Heart left ventricle (tissue), 13 donors: ENCODE measurements at regions not wholly inside any gene's neighbourhood (a gene's known extent, or its start where the extent isn't known, plus 50 kb on each side); places are given as distances from the start of the nearest gene placed in this dataset.

Source experiments
- POLR2A ChIP-seq, 2 donors: fragments of 450-650 bp; IDR thresholded peaks; one replicate each; pipeline ENCODE4 v1.6.1; 2017; ENCODE audit warnings: antibody characterized with exemption in 2 of 2, mild to moderate bottlenecking in 2 of 2, moderate library complexity in 2 of 2
- TF ChIP-seq, protein P1 (sequence below), 12 donors: fragments of 200-600 bp; sonication (generic) in 4 of 12; IDR thresholded peaks; one replicate each; pipeline versions ENCODE4 v1.5.0 to v1.8.0; 2018 to 2022; ENCODE audit warnings: antibody characterized with exemption in 12 of 12, mild to moderate bottlenecking in 5 of 12
- donor health status: ischemic (EF 13 %, LVEDD 7.1; RV severe dilation, severe dysfunction).
- donor health status: DM: no; HTN: yes; CAD: no.
- donor health status: DM: no; HTN: no; CAD: no.
- donor health status: ischemic (EF 25% LVEDD 6.9; RV normal size, moderate dysfunction).
- donor health status: ischemic (EF 25% LVEDD 5.7; RV mildly dilated, moderate dysfunction).
- donor health status: ischemic (EF 35%, LVEDD 5.7; RV mildly dilated, moderate dysfunction).
- donor health status: nonischemic (EF 11% LVEDD 7.7; RV severe dilation, severe dysfunction).
- donor health status: DM: yes; HTN: yes; CAD: no.
- donor health status: PGD.
- donor health status: ischemic (EF 29% LVEDD 5.4; RV normal size, mild dysfunction).
- donor health status: nonischemic (EF 23%, LVEDD 6.1; RV moderate dilation, normal function).

DNA sequence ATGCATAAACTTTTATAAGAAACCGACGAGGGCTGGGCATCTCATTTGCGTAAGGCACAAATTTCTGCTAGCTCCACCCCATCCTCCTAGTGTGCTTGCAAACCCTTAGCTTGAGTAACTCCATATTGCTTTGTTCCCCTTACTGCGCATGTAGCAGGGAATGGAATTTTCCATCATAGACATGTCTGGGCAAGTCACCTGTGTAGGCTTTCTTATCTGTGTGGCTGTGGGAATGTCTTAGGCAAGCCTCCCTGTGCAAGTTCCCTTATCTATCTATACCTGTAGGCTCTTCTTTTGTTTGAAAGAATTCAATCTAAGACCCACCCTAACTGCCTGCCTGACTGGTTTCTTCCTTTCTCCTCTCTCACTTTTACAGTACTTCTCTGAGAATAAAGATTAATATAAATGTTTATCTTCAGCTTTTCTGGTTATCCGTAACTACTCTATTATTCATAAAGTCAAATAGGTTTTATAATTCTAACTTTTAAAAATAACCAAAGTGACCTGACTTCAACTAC is 217.6 kb upstream of the FIGN start:
- TF ChIP-seq, protein P1, sequence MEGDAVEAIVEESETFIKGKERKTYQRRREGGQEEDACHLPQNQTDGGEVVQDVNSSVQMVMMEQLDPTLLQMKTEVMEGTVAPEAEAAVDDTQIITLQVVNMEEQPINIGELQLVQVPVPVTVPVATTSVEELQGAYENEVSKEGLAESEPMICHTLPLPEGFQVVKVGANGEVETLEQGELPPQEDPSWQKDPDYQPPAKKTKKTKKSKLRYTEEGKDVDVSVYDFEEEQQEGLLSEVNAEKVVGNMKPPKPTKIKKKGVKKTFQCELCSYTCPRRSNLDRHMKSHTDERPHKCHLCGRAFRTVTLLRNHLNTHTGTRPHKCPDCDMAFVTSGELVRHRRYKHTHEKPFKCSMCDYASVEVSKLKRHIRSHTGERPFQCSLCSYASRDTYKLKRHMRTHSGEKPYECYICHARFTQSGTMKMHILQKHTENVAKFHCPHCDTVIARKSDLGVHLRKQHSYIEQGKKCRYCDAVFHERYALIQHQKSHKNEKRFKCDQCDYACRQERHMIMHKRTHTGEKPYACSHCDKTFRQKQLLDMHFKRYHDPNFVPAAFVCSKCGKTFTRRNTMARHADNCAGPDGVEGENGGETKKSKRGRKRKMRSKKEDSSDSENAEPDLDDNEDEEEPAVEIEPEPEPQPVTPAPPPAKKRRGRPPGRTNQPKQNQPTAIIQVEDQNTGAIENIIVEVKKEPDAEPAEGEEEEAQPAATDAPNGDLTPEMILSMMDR (IDR thresholded peaks at IDR 0.05), result no peak
- no peak for TF ChIP-seq POLR2A (IDR thresholded peaks at IDR 0.05)
